Endodermal cell (in vitro differentiated cells): ENCODE measurements at regions not wholly inside any gene's neighbourhood (a gene's known extent, or its start where the extent isn't known, plus 50 kb on each side); places are given as distances from the start of the nearest gene placed in this dataset.

ENCODE experiments used
- DNase-seq: peaks from one replicate; pipeline ENCODE4 v3.0.0-alpha.2; 2017
- H3K27ac ChIP-seq: 2 replicates; pipeline ENCODE4 v1.5.1; 2013; ENCODE audit warnings: mild to moderate bottlenecking, low read depth, low read length, moderate library complexity
- H3K27me3 ChIP-seq: 2 replicates; pipeline ENCODE4 v1.6.1; 2013; ENCODE audit warnings: mild to moderate bottlenecking, low read length, moderate library complexity; ENCODE audit not compliant: insufficient read depth, control insufficient read depth, poor library complexity, severe bottlenecking
- H3K36me3 ChIP-seq: 2 replicates; pipeline ENCODE4 v1.7.0; 2013; ENCODE audit warnings: mild to moderate bottlenecking, low read length, moderate library complexity; ENCODE audit not compliant: control insufficient read depth, insufficient read depth
- H3K4me1 ChIP-seq: one replicate; pipeline ENCODE4 v1.7.0; 2013; ENCODE audit warnings: low read length; ENCODE audit not compliant: control insufficient read depth, insufficient read depth
- H3K4me3 ChIP-seq: 2 replicates; pipeline ENCODE4 v1.5.1; 2013; ENCODE audit warnings: mild to moderate bottlenecking, low read length, moderate library complexity
- H3K9ac ChIP-seq: 2 replicates; pipeline ENCODE4 v1.6.1; 2013; ENCODE audit warnings: mild to moderate bottlenecking, low read length, moderate library complexity; ENCODE audit not compliant: poor library complexity, severe bottlenecking; ENCODE audit errors: extremely low read depth
- H3K9me3 ChIP-seq: 2 replicates; pipeline ENCODE4 v1.6.1; 2013; ENCODE audit warnings: mild to moderate bottlenecking, low read length, moderate library complexity; ENCODE audit not compliant: control insufficient read depth
- H3K27ac Mint-ChIP-seq: 2 replicates; pipeline ENCODE4 v1.8.0; 2020; ENCODE audit warnings: mixed read lengths
- H3K27me3 Mint-ChIP-seq: 2 replicates; pipeline ENCODE4 v1.8.0; 2021; ENCODE audit warnings: mild to moderate bottlenecking, mixed read lengths; ENCODE audit not compliant: insufficient read depth
- H3K36me3 Mint-ChIP-seq: 2 replicates; pipeline ENCODE4 v1.8.0; 2020; ENCODE audit warnings: low read depth, mixed read lengths
- H3K4me1 Mint-ChIP-seq: 2 replicates; pipeline ENCODE4 v1.8.0; 2020; ENCODE audit warnings: mixed read lengths
- H3K4me3 Mint-ChIP-seq: 2 replicates; pipeline ENCODE4 v1.8.0; 2020; ENCODE audit warnings: mild to moderate bottlenecking, moderate library complexity, mixed read lengths
- H3K9me3 Mint-ChIP-seq: 2 replicates; pipeline ENCODE4 v1.8.0; 2020; ENCODE audit warnings: mild to moderate bottlenecking, mixed read lengths
- WGBS, 2 experiments: methylation state at CpG; one replicate each; pipeline versions ENCODE4 v1.1.5 to v1.1.7; 2013; ENCODE audit warnings: missing lambda C conversion rate in 2 of 2, mixed read lengths in 1 of 2; ENCODE audit not compliant: insufficient coverage in 1 of 2, insufficient read length in 1 of 2; 5-methylcytosine and 5-hydroxymethylcytosine counted together
- TF ChIP-seq, protein P1 (sequence below): fragments of 200-600 bp; sonication (generic); conservative IDR thresholded peaks from 2 replicates; pipeline ENCODE4 v1.5.0; 2021; ENCODE audit warnings: antibody characterized with exemption, mild to moderate bottlenecking

DNA sequence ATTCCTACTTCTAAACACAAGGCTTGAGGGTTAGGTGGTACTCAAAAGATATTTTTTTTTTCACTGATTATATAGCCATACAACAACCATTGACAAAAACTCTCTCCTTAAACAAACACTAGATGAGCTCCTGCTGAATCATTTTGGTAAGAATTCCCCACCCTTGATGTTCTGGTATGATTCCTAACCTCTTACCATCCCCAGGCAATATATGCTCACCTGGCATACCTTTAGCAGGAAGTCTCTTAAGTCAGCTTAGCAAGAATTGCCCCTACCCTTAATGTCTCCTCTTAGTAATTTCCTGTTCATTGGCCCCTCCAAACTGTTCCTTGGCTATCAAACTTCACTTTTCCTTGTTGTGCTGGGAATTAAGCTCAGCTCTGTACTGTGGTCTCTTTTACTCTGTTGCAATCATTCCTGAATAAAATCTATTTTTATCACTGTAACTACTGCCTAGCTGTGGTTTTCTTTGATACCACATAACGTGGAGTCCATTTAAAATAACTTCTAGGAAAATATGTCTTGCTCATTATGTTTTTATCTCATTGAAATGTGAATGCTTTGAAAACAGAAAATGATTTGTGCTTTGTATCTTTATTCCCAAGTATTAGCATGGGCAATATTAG lies 712.6 kb downstream of the SLC16A7 start:
- Mint-ChIP-seq H3K4me1 (no peaks in the 10 kb centered on the region), H3K27ac (no peak overlapping the region), H3K36me3 (no peaks in the 10 kb centered on the region), H3K27me3 (no peaks in the 10 kb centered on the region), H3K4me3 (no peak overlapping the region), H3K9me3 (no peaks in the 10 kb centered on the region)
- Histone ChIP-seq H3K27me3 (no peaks in the 10 kb centered on the region), H3K9ac (no peak overlapping the region), H3K9me3 (peaks cover 7% of the 10 kb centered on the region), H3K4me3 (no peak overlapping the region), H3K4me1 (no peaks in the 10 kb centered on the region), H3K27ac (no peak overlapping the region), H3K36me3 (no peaks in the 10 kb centered on the region)
- TF ChIP-seq, protein P1, sequence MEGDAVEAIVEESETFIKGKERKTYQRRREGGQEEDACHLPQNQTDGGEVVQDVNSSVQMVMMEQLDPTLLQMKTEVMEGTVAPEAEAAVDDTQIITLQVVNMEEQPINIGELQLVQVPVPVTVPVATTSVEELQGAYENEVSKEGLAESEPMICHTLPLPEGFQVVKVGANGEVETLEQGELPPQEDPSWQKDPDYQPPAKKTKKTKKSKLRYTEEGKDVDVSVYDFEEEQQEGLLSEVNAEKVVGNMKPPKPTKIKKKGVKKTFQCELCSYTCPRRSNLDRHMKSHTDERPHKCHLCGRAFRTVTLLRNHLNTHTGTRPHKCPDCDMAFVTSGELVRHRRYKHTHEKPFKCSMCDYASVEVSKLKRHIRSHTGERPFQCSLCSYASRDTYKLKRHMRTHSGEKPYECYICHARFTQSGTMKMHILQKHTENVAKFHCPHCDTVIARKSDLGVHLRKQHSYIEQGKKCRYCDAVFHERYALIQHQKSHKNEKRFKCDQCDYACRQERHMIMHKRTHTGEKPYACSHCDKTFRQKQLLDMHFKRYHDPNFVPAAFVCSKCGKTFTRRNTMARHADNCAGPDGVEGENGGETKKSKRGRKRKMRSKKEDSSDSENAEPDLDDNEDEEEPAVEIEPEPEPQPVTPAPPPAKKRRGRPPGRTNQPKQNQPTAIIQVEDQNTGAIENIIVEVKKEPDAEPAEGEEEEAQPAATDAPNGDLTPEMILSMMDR: no peak
- no peak for DNase-seq
- WGBS, 2 experiments: 50% methylated on average over 1 of the region's 1 CpG; no CpG with 5 or more reads in 1 of the 2 experiments

DNA sequence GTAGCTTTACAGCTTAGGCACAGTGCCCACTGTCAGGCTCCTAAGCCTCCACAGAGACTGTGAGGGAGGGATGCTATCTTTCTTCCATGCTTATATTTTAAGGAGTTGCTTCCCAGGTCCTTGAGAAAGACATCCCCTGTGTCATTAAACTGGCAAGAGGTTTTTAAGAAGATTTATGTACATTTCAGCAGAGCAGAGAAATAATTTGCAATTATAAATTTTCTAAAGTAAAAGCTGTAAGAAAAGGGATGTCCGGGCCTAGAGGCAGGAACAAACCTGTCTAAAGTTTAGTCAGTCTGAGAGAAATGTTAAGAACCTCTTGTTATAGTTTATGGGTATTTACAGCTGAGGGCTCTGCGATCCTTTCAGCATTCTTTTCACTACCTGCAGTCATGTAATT lies 716.1 kb downstream of the SLC16A7 start:
- no peak for DNase-seq
- no peak overlapping the region for H3K4me3 Mint-ChIP-seq

DNA sequence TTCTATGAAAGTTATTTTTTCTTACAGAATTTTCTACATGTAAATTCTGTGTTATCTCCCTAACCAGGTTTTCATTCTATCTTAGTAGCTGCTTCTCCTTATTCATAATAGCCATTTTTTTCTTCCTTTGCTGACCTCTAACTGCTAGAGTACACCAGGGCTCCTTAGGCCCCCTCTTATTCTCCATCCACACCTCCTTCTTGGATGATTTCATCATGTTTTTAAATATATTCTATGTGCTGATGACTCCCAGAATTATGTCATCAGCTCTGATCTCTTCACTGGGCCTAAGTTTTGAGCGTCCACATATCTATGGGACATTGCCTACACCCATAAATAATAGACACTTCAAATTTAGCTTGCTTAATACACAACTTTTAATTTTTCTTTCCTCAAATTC lies 721.5 kb downstream of the SLC16A7 start:
- H3K9me3 ChIP-seq: no peaks in the 10 kb centered on the region
- H3K27me3 ChIP-seq: no peaks in the 10 kb centered on the region
- no peaks in the 10 kb centered on the region for H3K36me3 ChIP-seq
- no peaks in the 10 kb centered on the region for H3K27me3 Mint-ChIP-seq
- H3K36me3 Mint-ChIP-seq: peaks cover 2% of the 10 kb centered on the region
- DNase-seq: no peak
- WGBS, 2 experiments: 74 to 86% methylated on average over 1 of the region's 1 CpG
- H3K4me1 Mint-ChIP-seq: no peaks in the 10 kb centered on the region
- TF ChIP-seq, protein P1: no peak
- no peak overlapping the region for H3K27ac ChIP-seq
- H3K4me3 Mint-ChIP-seq: no peak overlapping the region
- no peaks in the 10 kb centered on the region for H3K4me1 ChIP-seq
- no peak overlapping the region for H3K9ac ChIP-seq
- no peak overlapping the region for H3K27ac Mint-ChIP-seq
- H3K9me3 Mint-ChIP-seq: peaks cover 2% of the 10 kb centered on the region
- no peak overlapping the region for H3K4me3 ChIP-seq

More for the DNA sequence above, 716.1 kb downstream of the SLC16A7 start:
- no peak overlapping the region for H3K27ac ChIP-seq
- no peaks in the 10 kb centered on the region for H3K4me1 ChIP-seq
- Mint-ChIP-seq H3K4me1 (no peaks in the 10 kb centered on the region), H3K9me3 (no peaks in the 10 kb centered on the region), H3K36me3 (no peaks in the 10 kb centered on the region), H3K27me3 (no peaks in the 10 kb centered on the region), H3K27ac (no peak overlapping the region)
- H3K4me3 ChIP-seq: no peak overlapping the region
- 82 to 100% methylated on average over 1 to 2 of the region's 2 CpGs for WGBS, 2 experiments
- peaks cover 7% of the 10 kb centered on the region for H3K9me3 ChIP-seq
- H3K36me3 ChIP-seq: no peaks in the 10 kb centered on the region
- TF ChIP-seq, protein P1: no peak
- no peaks in the 10 kb centered on the region for H3K27me3 ChIP-seq
- H3K9ac ChIP-seq: no peak overlapping the region
